GM23338 (cell line): ENCODE measurements at regions not wholly inside any gene's neighbourhood (a gene's known extent, or its start where the extent isn't known, plus 50 kb on each side); places are given as distances from the start of the nearest gene placed in this dataset.

ENCODE experiments used
- ATAC-seq: fragments of 200-7000 bp; cut with Tn5 transposase; 3 replicates; pipeline ENCODE4 v1.9.1; 2020
- DNase-seq: peaks from one replicate; pipeline ENCODE4 v3.0.0-alpha.2; 2015; ENCODE audit warnings: low spot score
- H2AFZ ChIP-seq: fragments of 200-600 bp; sonication (generic); 2 replicates; pipeline ENCODE4 v1.8.0; 2016; ENCODE audit warnings: antibody characterized with exemption, mild to moderate bottlenecking, moderate library complexity
- H3F3A ChIP-seq: fragments of 200-600 bp; sonication (generic); replicated peaks from 2 replicates; pipeline ENCODE4 v1.8.0; 2017; ENCODE audit warnings: antibody characterized with exemption, mixed run types, low read depth
- H3K27ac ChIP-seq: fragments of 200-600 bp; sonication (generic); 2 replicates; pipeline ENCODE4 v1.6.1; 2016; ENCODE audit warnings: low read depth
- H3K27me3 ChIP-seq: fragments of 200-600 bp; sonication (generic); 2 replicates; pipeline ENCODE4 v1.8.0; 2016; ENCODE audit warnings: mild to moderate bottlenecking, mixed run types, moderate library complexity; ENCODE audit not compliant: insufficient read depth
- H3K36me3 ChIP-seq: fragments of 200-600 bp; sonication (generic); 2 replicates; pipeline ENCODE4 v1.8.0; 2016; ENCODE audit warnings: mild to moderate bottlenecking; ENCODE audit not compliant: insufficient read depth
- H3K4me1 ChIP-seq: fragments of 200-600 bp; sonication (generic); 2 replicates; pipeline ENCODE4 v1.8.0; 2016; ENCODE audit warnings: mild to moderate bottlenecking, moderate library complexity; ENCODE audit not compliant: insufficient read depth
- H3K4me2 ChIP-seq: fragments of 200-600 bp; sonication (generic); 2 replicates; pipeline ENCODE4 v1.7.1; 2017; ENCODE audit warnings: mixed run types
- H3K4me3 ChIP-seq: fragments of 200-600 bp; sonication (generic); 2 replicates; pipeline ENCODE4 v1.6.1; 2016; ENCODE audit warnings: mixed run types
- H3K79me2 ChIP-seq: fragments of 200-600 bp; sonication (generic); replicated peaks from 2 replicates; pipeline ENCODE4 v1.8.0; 2017; ENCODE audit warnings: mild to moderate bottlenecking; ENCODE audit not compliant: insufficient read depth
- H3K9me2 ChIP-seq: fragments of 200-600 bp; sonication (generic); 2 replicates; pipeline ENCODE4 v1.8.0; 2017; ENCODE audit not compliant: insufficient read depth
- H4K20me1 ChIP-seq: fragments of 200-600 bp; sonication (generic); replicated peaks from 2 replicates; pipeline ENCODE4 v1.8.0; 2017; ENCODE audit warnings: mild to moderate bottlenecking; ENCODE audit not compliant: insufficient read depth
- H3K27ac Mint-ChIP-seq: 2 replicates; pipeline ENCODE4 v1.8.0; 2020; ENCODE audit warnings: inconsistent platforms, mild to moderate bottlenecking, moderate library complexity, mixed read lengths
- H3K27me3 Mint-ChIP-seq: 3 replicates; pipeline ENCODE4 v1.8.0; 2022; ENCODE audit warnings: low read depth, mild to moderate bottlenecking, moderate library complexity, mixed read lengths, inconsistent platforms; ENCODE audit not compliant: insufficient read depth, poor library complexity
- H3K36me3 Mint-ChIP-seq: 3 replicates; pipeline ENCODE4 v1.8.0; 2021; ENCODE audit warnings: low read depth, mild to moderate bottlenecking, inconsistent platforms, moderate library complexity, mixed read lengths
- H3K4me1 Mint-ChIP-seq: 3 replicates; pipeline ENCODE4 v1.8.0; 2020; ENCODE audit warnings: mild to moderate bottlenecking, inconsistent platforms, mixed read lengths
- H3K4me3 Mint-ChIP-seq: 3 replicates; pipeline ENCODE4 v1.8.0; 2021; ENCODE audit warnings: moderate library complexity, mild to moderate bottlenecking, inconsistent platforms, mixed read lengths
- H3K9me3 Mint-ChIP-seq: 3 replicates; pipeline ENCODE4 v1.8.0; 2020; ENCODE audit warnings: moderate library complexity, mild to moderate bottlenecking, inconsistent platforms, mixed read lengths
- CREB1 ChIP-seq: fragments of 250-450 bp; sonication (Bioruptor Pico); IDR thresholded peaks from 2 replicates; pipeline ENCODE4 v1.5.0; 2020; ENCODE audit warnings: low read depth, mild to moderate bottlenecking, moderate library complexity
- EZH2 ChIP-seq: fragments of 200-600 bp; sonication (generic); IDR thresholded peaks from one replicate; pipeline ENCODE4 v1.8.0; 2017; ENCODE audit warnings: antibody characterized with exemption, mild to moderate bottlenecking, low read depth; ENCODE audit not compliant: unreplicated experiment
- EZH2phosphoT487 ChIP-seq: fragments of 200-600 bp; sonication (generic); IDR thresholded peaks from one replicate; pipeline ENCODE4 v1.8.1; 2018; ENCODE audit warnings: antibody characterized with exemption; ENCODE audit not compliant: unreplicated experiment
- JUNB ChIP-seq: IDR thresholded peaks from one replicate; pipeline ENCODE4 v1.6.1; 2016; ENCODE audit warnings: antibody characterized with exemption; ENCODE audit not compliant: unreplicated experiment
- NANOG ChIP-seq: IDR thresholded peaks from 2 replicates; pipeline ENCODE4 v1.6.1; 2016; ENCODE audit warnings: antibody characterized with exemption, borderline replicate concordance
- POLR2AphosphoS5 ChIP-seq: IDR thresholded peaks from 2 replicates; pipeline ENCODE4 v1.6.1; 2016; ENCODE audit warnings: antibody characterized with exemption, low read depth
- STAT1 ChIP-seq: IDR thresholded peaks from one replicate; pipeline ENCODE4 v1.6.1; 2016; ENCODE audit warnings: antibody characterized with exemption; ENCODE audit not compliant: unreplicated experiment
- ZNF114 ChIP-seq: fragments of 250-450 bp; sonication (Bioruptor Pico); IDR thresholded peaks from 2 replicates; pipeline ENCODE4 v1.5.0; 2020; ENCODE audit warnings: mild to moderate bottlenecking, moderate library complexity
- ZNF331 ChIP-seq: fragments of 250-450 bp; sonication (Bioruptor Pico); IDR thresholded peaks from 2 replicates; pipeline ENCODE4 v1.5.0; 2020; ENCODE audit warnings: low read depth, mild to moderate bottlenecking, moderate library complexity
- TF ChIP-seq, protein P1 (sequence below): fragments of 250-450 bp; sonication (Bioruptor Pico); IDR thresholded peaks from 2 replicates; pipeline ENCODE4 v1.5.0; 2020; ENCODE audit warnings: mild to moderate bottlenecking, moderate library complexity
- TF ChIP-seq, protein P2 (sequence below): IDR thresholded peaks from one replicate; pipeline ENCODE4 v1.6.1; 2018; ENCODE audit warnings: antibody characterized with exemption; ENCODE audit not compliant: unreplicated experiment
- TF ChIP-seq, protein P3 (sequence below): IDR thresholded peaks from 2 replicates; pipeline ENCODE4 v1.6.1; 2016; ENCODE audit warnings: antibody characterized with exemption
- TF ChIP-seq, protein P4 (sequence below), 2 experiments: fragments of 200-600 bp in 1 of 2; sonication (generic) in 1 of 2; conservative IDR thresholded peaks; 2 replicates each; pipeline versions ENCODE4 v1.5.1 to v1.6.1; 2016 to 2017; ENCODE audit warnings: antibody characterized with exemption in 2 of 2, low read depth in 2 of 2, mild to moderate bottlenecking in 2 of 2, moderate library complexity in 1 of 2

DNA sequence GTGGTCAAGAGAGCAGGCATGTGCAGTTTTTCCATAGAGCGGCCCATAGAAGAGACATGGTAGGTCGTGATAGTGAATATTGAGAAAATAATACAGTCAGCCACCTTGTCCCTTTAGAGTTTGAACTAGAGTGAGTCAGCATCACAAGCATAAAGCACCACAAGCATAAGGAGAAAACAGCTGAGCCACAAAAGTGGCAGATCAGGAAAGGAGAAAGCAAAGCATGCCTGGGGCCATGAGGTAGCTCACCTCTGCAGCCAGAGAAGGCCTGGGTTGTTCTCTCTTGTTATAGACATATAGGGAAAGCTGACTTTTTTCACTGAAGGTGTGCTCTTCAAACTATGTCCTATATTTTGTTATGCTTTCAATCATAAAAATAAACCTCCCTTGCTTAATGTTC is 879.0 kb downstream of the DSC3 start:
- no peaks in the 10 kb centered on the region for H4K20me1 ChIP-seq
- H3K27ac Mint-ChIP-seq: no peak overlapping the region
- H3K27me3 ChIP-seq: no peaks in the 10 kb centered on the region
- H2AFZ ChIP-seq: no peak overlapping the region
- no peak overlapping the region for H3K4me2 ChIP-seq
- H3K36me3 Mint-ChIP-seq: no peaks in the 10 kb centered on the region
- no peak overlapping the region for H3K27ac ChIP-seq
- H3K9me2 ChIP-seq: no peaks in the 10 kb centered on the region
- H3K79me2 ChIP-seq: no peaks in the 10 kb centered on the region
- H3K4me3 ChIP-seq: no peak overlapping the region
- no peak overlapping the region for H3K4me3 Mint-ChIP-seq
- H3K4me1 ChIP-seq: no peaks in the 10 kb centered on the region
- peaks cover 2% of the 10 kb centered on the region; the same call in 1 of the 3 replicates for H3K9me3 Mint-ChIP-seq
- no peaks in the 10 kb centered on the region for H3F3A ChIP-seq
- H3K36me3 ChIP-seq: no peaks in the 10 kb centered on the region
- H3K27me3 Mint-ChIP-seq: no peaks in the 10 kb centered on the region
- no peak for ATAC-seq
- no peak for DNase-seq
- H3K4me1 Mint-ChIP-seq: no peaks in the 10 kb centered on the region
- TF ChIP-seq CREB1 (CRISPR knock-in tag) (no peak), STAT1 (no peak), JUNB (no peak), EZH2phosphoT487 (no peak), ZNF114 (CRISPR knock-in tag) (no peak), NANOG (no peak), EZH2 (no peak), POLR2AphosphoS5 (no peak), ZNF331 (CRISPR knock-in tag) (no peak)
- TF ChIP-seq, protein P1, sequence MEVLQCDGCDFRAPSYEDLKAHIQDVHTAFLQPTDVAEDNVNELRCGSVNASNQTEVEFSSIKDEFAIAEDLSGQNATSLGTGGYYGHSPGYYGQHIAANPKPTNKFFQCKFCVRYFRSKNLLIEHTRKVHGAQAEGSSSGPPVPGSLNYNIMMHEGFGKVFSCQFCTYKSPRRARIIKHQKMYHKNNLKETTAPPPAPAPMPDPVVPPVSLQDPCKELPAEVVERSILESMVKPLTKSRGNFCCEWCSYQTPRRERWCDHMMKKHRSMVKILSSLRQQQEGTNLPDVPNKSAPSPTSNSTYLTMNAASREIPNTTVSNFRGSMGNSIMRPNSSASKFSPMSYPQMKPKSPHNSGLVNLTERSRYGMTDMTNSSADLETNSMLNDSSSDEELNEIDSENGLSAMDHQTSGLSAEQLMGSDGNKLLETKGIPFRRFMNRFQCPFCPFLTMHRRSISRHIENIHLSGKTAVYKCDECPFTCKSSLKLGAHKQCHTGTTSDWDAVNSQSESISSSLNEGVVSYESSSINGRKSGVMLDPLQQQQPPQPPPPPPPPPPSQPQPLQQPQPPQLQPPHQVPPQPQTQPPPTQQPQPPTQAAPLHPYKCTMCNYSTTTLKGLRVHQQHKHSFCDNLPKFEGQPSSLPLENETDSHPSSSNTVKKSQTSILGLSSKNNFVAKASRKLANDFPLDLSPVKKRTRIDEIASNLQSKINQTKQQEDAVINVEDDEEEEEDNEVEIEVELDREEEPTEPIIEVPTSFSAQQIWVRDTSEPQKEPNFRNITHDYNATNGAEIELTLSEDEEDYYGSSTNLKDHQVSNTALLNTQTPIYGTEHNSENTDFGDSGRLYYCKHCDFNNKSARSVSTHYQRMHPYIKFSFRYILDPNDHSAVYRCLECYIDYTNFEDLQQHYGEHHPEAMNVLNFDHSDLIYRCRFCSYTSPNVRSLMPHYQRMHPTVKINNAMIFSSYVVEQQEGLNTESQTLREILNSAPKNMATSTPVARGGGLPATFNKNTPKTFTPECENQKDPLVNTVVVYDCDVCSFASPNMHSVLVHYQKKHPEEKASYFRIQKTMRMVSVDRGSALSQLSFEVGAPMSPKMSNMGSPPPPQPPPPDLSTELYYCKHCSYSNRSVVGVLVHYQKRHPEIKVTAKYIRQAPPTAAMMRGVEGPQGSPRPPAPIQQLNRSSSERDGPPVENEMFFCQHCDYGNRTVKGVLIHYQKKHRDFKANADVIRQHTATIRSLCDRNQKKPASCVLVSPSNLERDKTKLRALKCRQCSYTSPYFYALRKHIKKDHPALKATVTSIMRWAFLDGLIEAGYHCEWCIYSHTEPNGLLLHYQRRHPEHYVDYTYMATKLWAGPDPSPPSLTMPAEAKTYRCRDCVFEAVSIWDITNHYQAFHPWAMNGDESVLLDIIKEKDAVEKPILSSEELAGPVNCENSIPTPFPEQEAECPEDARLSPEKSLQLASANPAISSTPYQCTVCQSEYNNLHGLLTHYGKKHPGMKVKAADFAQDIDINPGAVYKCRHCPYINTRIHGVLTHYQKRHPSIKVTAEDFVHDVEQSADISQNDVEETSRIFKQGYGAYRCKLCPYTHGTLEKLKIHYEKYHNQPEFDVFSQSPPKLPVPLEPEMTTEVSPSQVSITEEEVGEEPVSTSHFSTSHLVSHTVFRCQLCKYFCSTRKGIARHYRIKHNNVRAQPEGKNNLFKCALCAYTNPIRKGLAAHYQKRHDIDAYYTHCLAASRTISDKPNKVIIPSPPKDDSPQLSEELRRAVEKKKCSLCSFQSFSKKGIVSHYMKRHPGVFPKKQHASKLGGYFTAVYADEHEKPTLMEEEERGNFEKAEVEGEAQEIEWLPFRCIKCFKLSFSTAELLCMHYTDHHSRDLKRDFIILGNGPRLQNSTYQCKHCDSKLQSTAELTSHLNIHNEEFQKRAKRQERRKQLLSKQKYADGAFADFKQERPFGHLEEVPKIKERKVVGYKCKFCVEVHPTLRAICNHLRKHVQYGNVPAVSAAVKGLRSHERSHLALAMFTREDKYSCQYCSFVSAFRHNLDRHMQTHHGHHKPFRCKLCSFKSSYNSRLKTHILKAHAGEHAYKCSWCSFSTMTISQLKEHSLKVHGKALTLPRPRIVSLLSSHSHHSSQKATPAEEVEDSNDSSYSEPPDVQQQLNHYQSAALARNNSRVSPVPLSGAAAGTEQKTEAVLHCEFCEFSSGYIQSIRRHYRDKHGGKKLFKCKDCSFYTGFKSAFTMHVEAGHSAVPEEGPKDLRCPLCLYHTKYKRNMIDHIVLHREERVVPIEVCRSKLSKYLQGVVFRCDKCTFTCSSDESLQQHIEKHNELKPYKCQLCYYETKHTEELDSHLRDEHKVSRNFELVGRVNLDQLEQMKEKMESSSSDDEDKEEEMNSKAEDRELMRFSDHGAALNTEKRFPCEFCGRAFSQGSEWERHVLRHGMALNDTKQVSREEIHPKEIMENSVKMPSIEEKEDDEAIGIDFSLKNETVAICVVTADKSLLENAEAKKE (CRISPR knock-in tag): no peak
- TF ChIP-seq, protein P2, sequence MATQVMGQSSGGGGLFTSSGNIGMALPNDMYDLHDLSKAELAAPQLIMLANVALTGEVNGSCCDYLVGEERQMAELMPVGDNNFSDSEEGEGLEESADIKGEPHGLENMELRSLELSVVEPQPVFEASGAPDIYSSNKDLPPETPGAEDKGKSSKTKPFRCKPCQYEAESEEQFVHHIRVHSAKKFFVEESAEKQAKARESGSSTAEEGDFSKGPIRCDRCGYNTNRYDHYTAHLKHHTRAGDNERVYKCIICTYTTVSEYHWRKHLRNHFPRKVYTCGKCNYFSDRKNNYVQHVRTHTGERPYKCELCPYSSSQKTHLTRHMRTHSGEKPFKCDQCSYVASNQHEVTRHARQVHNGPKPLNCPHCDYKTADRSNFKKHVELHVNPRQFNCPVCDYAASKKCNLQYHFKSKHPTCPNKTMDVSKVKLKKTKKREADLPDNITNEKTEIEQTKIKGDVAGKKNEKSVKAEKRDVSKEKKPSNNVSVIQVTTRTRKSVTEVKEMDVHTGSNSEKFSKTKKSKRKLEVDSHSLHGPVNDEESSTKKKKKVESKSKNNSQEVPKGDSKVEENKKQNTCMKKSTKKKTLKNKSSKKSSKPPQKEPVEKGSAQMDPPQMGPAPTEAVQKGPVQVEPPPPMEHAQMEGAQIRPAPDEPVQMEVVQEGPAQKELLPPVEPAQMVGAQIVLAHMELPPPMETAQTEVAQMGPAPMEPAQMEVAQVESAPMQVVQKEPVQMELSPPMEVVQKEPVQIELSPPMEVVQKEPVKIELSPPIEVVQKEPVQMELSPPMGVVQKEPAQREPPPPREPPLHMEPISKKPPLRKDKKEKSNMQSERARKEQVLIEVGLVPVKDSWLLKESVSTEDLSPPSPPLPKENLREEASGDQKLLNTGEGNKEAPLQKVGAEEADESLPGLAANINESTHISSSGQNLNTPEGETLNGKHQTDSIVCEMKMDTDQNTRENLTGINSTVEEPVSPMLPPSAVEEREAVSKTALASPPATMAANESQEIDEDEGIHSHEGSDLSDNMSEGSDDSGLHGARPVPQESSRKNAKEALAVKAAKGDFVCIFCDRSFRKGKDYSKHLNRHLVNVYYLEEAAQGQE: no peak
- TF ChIP-seq, protein P3, sequence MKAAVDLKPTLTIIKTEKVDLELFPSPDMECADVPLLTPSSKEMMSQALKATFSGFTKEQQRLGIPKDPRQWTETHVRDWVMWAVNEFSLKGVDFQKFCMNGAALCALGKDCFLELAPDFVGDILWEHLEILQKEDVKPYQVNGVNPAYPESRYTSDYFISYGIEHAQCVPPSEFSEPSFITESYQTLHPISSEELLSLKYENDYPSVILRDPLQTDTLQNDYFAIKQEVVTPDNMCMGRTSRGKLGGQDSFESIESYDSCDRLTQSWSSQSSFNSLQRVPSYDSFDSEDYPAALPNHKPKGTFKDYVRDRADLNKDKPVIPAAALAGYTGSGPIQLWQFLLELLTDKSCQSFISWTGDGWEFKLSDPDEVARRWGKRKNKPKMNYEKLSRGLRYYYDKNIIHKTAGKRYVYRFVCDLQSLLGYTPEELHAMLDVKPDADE: no peak
- TF ChIP-seq, protein P4, sequence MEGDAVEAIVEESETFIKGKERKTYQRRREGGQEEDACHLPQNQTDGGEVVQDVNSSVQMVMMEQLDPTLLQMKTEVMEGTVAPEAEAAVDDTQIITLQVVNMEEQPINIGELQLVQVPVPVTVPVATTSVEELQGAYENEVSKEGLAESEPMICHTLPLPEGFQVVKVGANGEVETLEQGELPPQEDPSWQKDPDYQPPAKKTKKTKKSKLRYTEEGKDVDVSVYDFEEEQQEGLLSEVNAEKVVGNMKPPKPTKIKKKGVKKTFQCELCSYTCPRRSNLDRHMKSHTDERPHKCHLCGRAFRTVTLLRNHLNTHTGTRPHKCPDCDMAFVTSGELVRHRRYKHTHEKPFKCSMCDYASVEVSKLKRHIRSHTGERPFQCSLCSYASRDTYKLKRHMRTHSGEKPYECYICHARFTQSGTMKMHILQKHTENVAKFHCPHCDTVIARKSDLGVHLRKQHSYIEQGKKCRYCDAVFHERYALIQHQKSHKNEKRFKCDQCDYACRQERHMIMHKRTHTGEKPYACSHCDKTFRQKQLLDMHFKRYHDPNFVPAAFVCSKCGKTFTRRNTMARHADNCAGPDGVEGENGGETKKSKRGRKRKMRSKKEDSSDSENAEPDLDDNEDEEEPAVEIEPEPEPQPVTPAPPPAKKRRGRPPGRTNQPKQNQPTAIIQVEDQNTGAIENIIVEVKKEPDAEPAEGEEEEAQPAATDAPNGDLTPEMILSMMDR (conservative IDR thresholded peaks at IDR 0.05; ENCODE audit: low read depth in 2 of 2): no peak
